Heart left ventricle (tissue), 16 donors: ENCODE measurements at regions not wholly inside any gene's neighbourhood (a gene's known extent, or its start where the extent isn't known, plus 50 kb on each side); places are given as distances from the start of the nearest gene placed in this dataset.

Experiments
- ATAC-seq, 4 donors: fragments of 200-7000 bp; cut with Tn5 transposase; one replicate each; pipeline ENCODE4 v1.9.1; 2020 to 2022; ENCODE audit warnings: moderate library complexity in 4 of 4, mild to moderate bottlenecking in 3 of 4, moderate number of reproducible peaks in 1 of 4
- DNase-seq, 5 donors: peaks; one replicate each; pipeline ENCODE4 v3.0.0-alpha.2; 2020
- H3K27ac ChIP-seq, 12 donors: fragments of 200-600 bp; sonication (generic) in 4 of 12; one replicate each; pipeline versions ENCODE4 v1.5.0 to v1.8.0; 2016 to 2022; ENCODE audit warnings: mild to moderate bottlenecking in 2 of 12
- H3K27me3 ChIP-seq, 9 donors: fragments of 200-600 bp; sonication (generic) in 2 of 9; one replicate each; pipeline versions ENCODE4 v1.5.1 to v1.8.0; 2016 to 2022; ENCODE audit warnings: mild to moderate bottlenecking in 3 of 9
- H3K36me3 ChIP-seq, 9 donors: fragments of 200-600 bp; sonication (generic) in 2 of 9; one replicate each; pipeline versions ENCODE4 v1.5.0 to v1.8.0; 2018 to 2022; ENCODE audit warnings: mild to moderate bottlenecking in 2 of 9
- H3K4me1 ChIP-seq, 12 donors: fragments of 200-600 bp; sonication (generic) in 4 of 12; one replicate each; pipeline versions ENCODE4 v1.5.0 to v1.8.0; 2016 to 2022; ENCODE audit warnings: mild to moderate bottlenecking in 3 of 12
- H3K4me3 ChIP-seq, 12 donors: fragments of 200-600 bp; sonication (generic) in 4 of 12; one replicate each; pipeline versions ENCODE4 v1.5.0 to v1.8.0; 2017 to 2022; ENCODE audit warnings: mild to moderate bottlenecking in 9 of 12, moderate library complexity in 4 of 12
- H3K9me3 ChIP-seq, 12 donors: fragments of 200-600 bp; sonication (generic) in 4 of 12; one replicate each; pipeline versions ENCODE4 v1.5.0 to v1.8.0; 2016 to 2022; ENCODE audit warnings: mild to moderate bottlenecking in 1 of 12
- CTCF ChIP-seq, 12 donors: fragments of 200-600 bp; sonication (generic) in 4 of 12; IDR thresholded peaks; one replicate each; pipeline versions ENCODE4 v1.5.0 to v1.8.0; 2018 to 2022; ENCODE audit warnings: antibody characterized with exemption in 12 of 12, mild to moderate bottlenecking in 5 of 12
- POLR2A ChIP-seq, 2 donors: fragments of 450-650 bp; IDR thresholded peaks; one replicate each; pipeline ENCODE4 v1.6.1; 2017; ENCODE audit warnings: antibody characterized with exemption in 2 of 2, mild to moderate bottlenecking in 2 of 2, moderate library complexity in 2 of 2
- WGBS, 4 donors: extraction: QIAGEN DNeasy Blood & Tissue Kit in 2 of 4; methylation state at CpG; one replicate each; pipeline versions ENCODE4 v1.1.5 to v1.1.7; 2013 to 2018; 5-methylcytosine and 5-hydroxymethylcytosine counted together
- intact Hi-C, 10 donors: fragments of 100-400 bp; cut with DNase I; formaldehyde crosslinking; loops; one replicate each; pipeline versions ENCODE4 v1.11.1 to v1.14.2; 2022
- donor health status: ischemic (EF 13 %, LVEDD 7.1; RV severe dilation, severe dysfunction).
- donor health status: healthy with polysubstance abuse.
- donor health status: DM: no; HTN: yes; CAD: no.
- donor health status: DM: no; HTN: no; CAD: no.
- donor health status: ischemic (EF 25% LVEDD 6.9; RV normal size, moderate dysfunction).
- donor health status: ischemic (EF 25% LVEDD 5.7; RV mildly dilated, moderate dysfunction).
- donor health status: healthy.
- donor health status: DM: yes; HTN: yes; CAD: no.
- donor health status: ischemic (EF 35%, LVEDD 5.7; RV mildly dilated, moderate dysfunction).
- donor health status: nonischemic (EF 11% LVEDD 7.7; RV severe dilation, severe dysfunction).
- donor health status: DM: yes; HTN: yes; CAD: no.
- donor health status: PGD.
- donor health status: ischemic (EF 29% LVEDD 5.4; RV normal size, mild dysfunction).
- donor health status: nonischemic (EF 23%, LVEDD 6.1; RV moderate dilation, normal function).

GRCh38 chr14:54294802-54295201, 102.0 kb upstream of the CDKN3 start:
- intact Hi-C loops = no loop called here
- TF ChIP-seq CTCF (IDR thresholded peaks at IDR 0.05) = no peak
- no peak for TF ChIP-seq POLR2A (IDR thresholded peaks at IDR 0.05)
- ATAC-seq (no peak), DNase-seq (no peak)
- Histone ChIP-seq H3K27ac (no peak overlapping the region), H3K9me3 (peaks cover 0 to 8% (median 0%) of the 10 kb centered on the region in 12 donors), H3K27me3 (peaks cover 0 to 6% (median 0%) of the 10 kb centered on the region in 9 donors), H3K36me3 (no peaks in the 10 kb centered on the region), H3K4me1 (peaks cover 0 to 14% (median 0%) of the 10 kb centered on the region in 12 donors), H3K4me3 (no peak overlapping the region)
- WGBS, 4 donors = 88 to 93% (median 92%) methylated on average over 3 of the region's 3 CpGs

- H3K9me3 ChIP-seq = peaks cover 0 to 4% (median 0%) of the 10 kb centered on the region in 12 donors
- DNase-seq = peak in 3 of 5 donors; percentile 26 to 54 (median 36)
- no peaks in the 10 kb centered on the region for H3K36me3 ChIP-seq
- H3K27ac ChIP-seq = peak overlapping the region in 6 of 12 donors; percentile 2 to 78 (median 65)
- peaks cover 0 to 7% (median 0%) of the 10 kb centered on the region in 12 donors for H3K4me1 ChIP-seq
- peak; percentile 49 to 82 (median 70) for ATAC-seq
- WGBS, 4 donors = 45 to 53% (median 48%) methylated on average over 16 of the region's 16 CpGs
- TF ChIP-seq CTCF (IDR thresholded peaks at IDR 0.05) (no peak), POLR2A (IDR thresholded peaks at IDR 0.05) (no peak)
- H3K4me3 ChIP-seq = no peak overlapping the region
- peaks cover 0 to 6% (median 0%) of the 10 kb centered on the region in 9 donors for H3K27me3 ChIP-seq
- intact Hi-C loops = no loop called here
These were observed 97.1 kb upstream of the CDKN3 start for GRCh38 chr14:54299410-54300363.

DNA sequence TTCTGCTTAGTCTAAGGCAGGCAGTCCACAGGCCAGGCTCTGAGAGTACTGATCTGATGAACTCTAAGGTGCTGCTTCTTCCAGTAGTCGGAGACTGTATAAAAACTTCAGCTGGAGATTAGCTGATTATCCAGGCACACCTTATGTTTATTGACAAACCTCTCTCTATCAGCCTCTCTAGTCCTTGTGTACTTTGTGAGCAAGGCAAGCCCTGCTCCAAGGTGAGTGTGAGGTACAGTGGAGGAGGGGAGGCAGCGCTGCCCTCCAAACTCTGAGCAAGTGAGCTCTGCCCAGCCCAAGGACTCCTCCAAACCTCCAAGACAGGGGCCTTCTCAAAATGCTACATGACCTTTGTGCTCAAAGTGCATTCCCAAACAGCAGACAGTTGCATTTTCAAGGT, 95.9 kb upstream of the CDKN3 start:
- intact Hi-C loops = no loop called here
- TF ChIP-seq CTCF (IDR thresholded peaks at IDR 0.05) (no peak), POLR2A (IDR thresholded peaks at IDR 0.05) (no peak)
- ATAC-seq (no peak), DNase-seq (no peak)
- H3K4me1 ChIP-seq = peaks cover 0 to 7% (median 0%) of the 10 kb centered on the region in 12 donors
- H3K27ac ChIP-seq = peak overlapping the region in 4 of 12 donors; percentile 13 to 78 (median 74)
- WGBS, 4 donors = 79 to 100% (median 97%) methylated on average over 2 of the region's 2 CpGs
- H3K36me3 ChIP-seq = no peaks in the 10 kb centered on the region
- no peaks in the 10 kb centered on the region for H3K9me3 ChIP-seq
- H3K4me3 ChIP-seq = no peak overlapping the region
- peaks cover 0 to 6% (median 0%) of the 10 kb centered on the region in 9 donors for H3K27me3 ChIP-seq

- H3K27me3 ChIP-seq = peaks cover 0 to 6% (median 0%) of the 10 kb centered on the region in 9 donors
- H3K9me3 ChIP-seq = no peaks in the 10 kb centered on the region
- DNase-seq (no peak), ATAC-seq (no peak)
- no peak overlapping the region for H3K4me3 ChIP-seq
- H3K27ac ChIP-seq = peak overlapping the region in 1 of 12 donors; percentile 13
- peaks cover 0 to 7% (median 0%) of the 10 kb centered on the region in 12 donors for H3K4me1 ChIP-seq
- WGBS, 4 donors = 82 to 92% (median 84%) methylated on average over 7 of the region's 7 CpGs
- no peaks in the 10 kb centered on the region for H3K36me3 ChIP-seq
- intact Hi-C loops = no loop called here
- TF ChIP-seq CTCF (IDR thresholded peaks at IDR 0.05) (no peak), POLR2A (IDR thresholded peaks at IDR 0.05) (no peak)
These were observed 95.4 kb upstream of the CDKN3 start for GRCh38 chr14:54301359-54301758.
